T-helper 2 cell treated with Interferon-gamma antibody and Interleukin-4, amounts not matched to agents 100 ng/mL and 5 ng/mL, for 36 hours (primary cell): ENCODE measurements at regions not wholly inside any gene's neighbourhood (a gene's known extent, or its start where the extent isn't known, plus 50 kb on each side); places are given as distances from the start of the nearest gene placed in this dataset.
"Not testable (repeated sequence)": the region's sequence is repeated elsewhere in the genome, so short reads cannot be mapped to it uniquely, and the experiment has no call there.

Source experiments
- intact Hi-C: fragments of 100-400 bp; cut with micrococcal nuclease; formaldehyde crosslinking; loops from one replicate; pipeline ENCODE4 v1.15.1; 2023

GRCh38 chr3:106920609-106921008 lies 456.6 kb upstream of the CCDC54 start:
- intact Hi-C loops = no loop called here

- intact Hi-C loops = no loop called here
Measured at GRCh38 chr3:106929081-106929480, 448.2 kb upstream of the CCDC54 start.

GRCh38 chr3:106930086-106930485 lies 447.2 kb upstream of the CCDC54 start:
- intact Hi-C loops = no loop called here

- intact Hi-C loops = no loop called here
Measured at GRCh38 chr3:106931904-106932303, 445.3 kb upstream of the CCDC54 start.

DNA sequence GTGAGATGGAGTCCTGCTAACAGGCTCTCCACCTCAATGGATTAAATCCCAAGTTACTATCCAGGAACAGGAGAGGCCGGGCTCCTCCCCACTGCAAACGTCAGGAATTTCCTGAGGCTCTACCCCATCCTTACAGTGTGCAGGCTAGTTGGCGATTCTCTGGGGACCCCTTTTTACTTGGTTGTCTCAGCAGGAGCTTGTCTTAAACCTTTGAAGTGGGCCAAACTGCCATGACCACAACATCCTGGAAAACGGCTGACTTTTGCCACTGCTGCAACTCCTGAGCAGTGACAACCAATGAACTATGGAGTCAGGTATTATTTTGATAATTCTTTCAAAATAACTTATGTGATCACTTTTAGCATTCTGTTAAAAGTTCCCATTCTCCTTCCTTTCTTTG lies 440.9 kb upstream of the CCDC54 start:
- intact Hi-C loops = no loop called here

DNA sequence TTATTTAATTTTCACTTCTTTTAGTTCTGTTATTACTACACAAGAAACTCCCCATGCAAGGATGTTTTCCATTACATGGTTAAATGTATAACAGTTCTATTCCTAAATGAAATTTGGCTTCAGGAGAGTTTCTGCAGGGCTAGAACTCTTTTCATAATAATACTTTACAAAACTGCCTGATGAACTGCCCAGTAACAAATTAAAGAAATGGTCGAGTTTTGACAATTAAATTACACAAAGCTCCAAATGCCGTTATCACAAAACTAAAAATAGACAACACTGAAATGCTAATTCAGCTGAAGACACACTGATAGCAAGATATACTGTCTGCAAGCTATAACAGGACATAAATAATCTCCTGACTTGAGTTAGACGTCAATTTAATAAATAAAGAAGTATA lies 435.2 kb upstream of the CCDC54 start:
- intact Hi-C loops = no loop called here

DNA sequence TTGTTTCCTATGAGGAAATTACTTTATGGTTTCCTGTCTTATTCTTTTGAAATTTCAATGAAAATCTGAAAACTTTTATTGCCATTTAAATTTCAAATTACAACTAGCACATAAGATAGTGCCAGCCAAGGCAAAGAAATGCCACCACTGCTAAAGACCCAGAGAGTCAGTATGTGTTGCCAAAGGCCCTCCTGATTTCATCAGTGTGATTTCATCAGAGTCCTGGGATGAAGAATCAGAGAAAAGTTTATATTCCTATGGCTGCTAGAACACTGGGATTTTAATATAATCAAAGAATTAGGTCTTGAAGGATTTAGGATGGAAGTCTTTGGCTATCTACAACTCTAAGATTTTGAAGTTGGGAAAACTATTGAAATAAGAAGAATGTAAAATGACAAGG lies 434.2 kb upstream of the CCDC54 start:
- intact Hi-C loops = no loop called here

GRCh38 chr3:106945435-106945834 lies 431.8 kb upstream of the CCDC54 start:
- intact Hi-C loops = no loop called here

- intact Hi-C loops = no loop called here
Measured at GRCh38 chr3:106946866-106947265, 430.4 kb upstream of the CCDC54 start.

GRCh38 chr3:106957029-106957428 lies 420.2 kb upstream of the CCDC54 start:
- intact Hi-C loops = no loop called here

DNA sequence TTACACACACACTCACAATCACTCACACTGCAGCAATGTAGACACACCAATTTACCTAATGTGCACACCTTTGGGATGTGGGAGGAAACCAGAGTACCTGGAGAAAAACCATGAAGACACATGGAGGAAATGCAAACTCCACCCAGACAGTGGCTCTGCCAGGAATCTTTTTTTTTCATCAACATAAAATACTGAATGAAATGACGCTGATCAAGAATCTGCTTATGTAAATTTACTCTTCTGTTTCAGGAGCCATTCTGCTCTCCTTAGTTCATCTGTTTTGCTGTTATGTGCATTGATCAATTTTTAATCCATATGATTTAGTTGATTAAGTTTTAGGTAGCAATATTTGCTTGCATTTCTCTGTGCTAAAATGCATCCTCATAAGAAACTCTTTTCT lies 414.2 kb upstream of the CCDC54 start:
- intact Hi-C loops = no loop called here

GRCh38 chr3:106963442-106963841 lies 413.8 kb upstream of the CCDC54 start:
- intact Hi-C loops = no loop called here

GRCh38 chr3:106965307-106965706 lies 411.9 kb upstream of the CCDC54 start:
- intact Hi-C loops = no loop called here

DNA sequence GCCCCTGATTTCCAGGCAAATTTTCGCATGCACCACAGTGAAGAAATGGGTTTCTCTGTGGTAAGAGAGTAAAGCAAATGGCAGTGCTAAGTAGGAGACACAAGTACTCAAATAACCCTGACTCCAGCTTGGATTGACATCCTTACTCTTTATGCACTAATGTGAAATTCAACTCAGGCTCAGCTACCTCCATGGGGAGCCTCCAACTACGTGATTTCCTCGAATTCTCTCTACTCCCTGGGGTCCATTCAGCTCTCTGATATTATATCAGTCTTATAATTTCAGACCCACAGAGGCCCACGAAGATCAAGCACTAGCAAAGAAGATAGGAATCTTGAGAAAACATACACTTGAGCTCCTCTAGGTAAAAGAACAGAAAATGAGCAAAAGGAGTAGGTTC lies 407.6 kb upstream of the CCDC54 start:
- intact Hi-C loops = no loop called here

DNA sequence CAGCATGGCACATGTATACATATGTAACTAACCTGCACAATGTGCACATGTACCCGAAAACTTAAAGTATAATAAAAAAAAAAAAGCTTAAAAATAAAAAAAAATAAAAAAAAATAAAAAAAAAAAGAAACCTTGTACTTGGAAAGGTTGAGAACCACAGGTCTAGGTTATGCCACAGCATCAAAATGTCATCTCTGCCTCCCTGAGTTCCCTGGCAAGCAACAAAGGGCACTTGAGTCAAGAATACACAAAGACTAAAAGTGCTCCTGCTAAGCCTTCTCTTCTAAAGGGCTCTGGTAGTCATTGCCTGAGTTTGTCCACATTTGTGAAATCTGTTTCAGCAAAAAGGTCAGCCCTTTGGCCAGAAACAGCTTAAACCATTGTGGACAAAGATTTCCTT lies 395.8 kb upstream of the CCDC54 start:
- intact Hi-C loops = no loop called here

- intact Hi-C loops = no loop called here
Measured at GRCh38 chr3:106985721-106986120, 391.5 kb upstream of the CCDC54 start.

DNA sequence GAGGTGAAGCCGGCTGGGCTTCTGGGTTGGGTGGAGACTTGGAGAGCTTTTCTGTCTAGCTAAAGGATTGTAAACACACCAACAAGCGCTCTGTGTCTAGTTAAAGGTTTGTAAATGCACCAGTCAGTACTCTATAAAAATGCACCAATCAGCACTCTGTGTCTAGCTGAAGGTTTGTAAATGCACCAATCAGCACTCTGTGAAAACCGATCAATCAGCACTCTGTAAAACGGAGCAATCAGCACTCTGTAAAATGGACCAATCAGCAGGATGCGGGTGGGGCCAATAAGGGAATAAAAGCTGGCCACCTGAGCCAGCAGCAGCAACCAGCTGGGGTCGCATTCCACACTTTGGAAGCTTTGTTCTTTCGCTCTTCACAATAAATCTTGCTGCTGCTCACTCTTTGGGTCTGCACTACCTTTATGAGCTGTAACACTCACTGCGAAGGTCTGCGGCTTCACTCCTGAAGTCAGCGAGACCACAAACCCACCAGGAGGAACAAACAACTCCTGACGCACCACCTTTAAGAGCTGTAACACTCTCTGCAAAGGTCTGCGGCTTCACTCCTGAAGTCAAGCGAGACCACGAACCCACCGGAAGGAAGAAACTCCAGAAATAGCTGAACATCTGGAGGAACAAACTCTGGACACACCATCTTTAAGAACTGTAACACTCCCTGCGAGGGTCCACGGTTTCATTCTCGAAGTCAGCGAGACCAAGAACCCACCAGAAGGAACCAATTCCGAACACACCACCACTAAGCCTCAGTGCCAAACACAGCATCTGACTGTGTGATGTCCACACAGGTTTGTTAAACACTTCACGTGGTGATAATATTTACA lies 378.2 kb upstream of the CCDC54 start:
- intact Hi-C loops = not testable (repeated sequence)

DNA sequence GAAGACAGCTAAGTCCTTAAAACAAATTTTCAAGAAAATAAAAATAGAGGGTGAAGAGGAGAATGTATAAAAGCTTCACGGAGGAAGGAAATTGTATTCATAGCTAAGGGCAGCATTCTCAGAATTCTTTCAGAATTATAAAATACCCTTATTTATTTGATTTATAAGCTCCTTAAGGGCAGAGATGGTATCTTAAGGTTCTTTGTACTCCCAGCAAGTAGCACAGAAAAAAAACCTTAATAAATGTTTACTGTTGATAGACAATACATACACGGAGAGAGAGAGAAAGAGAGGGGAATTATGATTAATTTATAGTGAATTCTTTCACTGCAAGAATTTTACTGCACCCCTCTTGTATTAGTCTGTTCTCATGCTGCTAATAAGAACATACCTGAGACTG lies 375.6 kb upstream of the CCDC54 start:
- intact Hi-C loops = no loop called here

- intact Hi-C loops = not testable (repeated sequence)
Measured at GRCh38 chr3:107005352-107005751, 371.9 kb upstream of the CCDC54 start.

DNA sequence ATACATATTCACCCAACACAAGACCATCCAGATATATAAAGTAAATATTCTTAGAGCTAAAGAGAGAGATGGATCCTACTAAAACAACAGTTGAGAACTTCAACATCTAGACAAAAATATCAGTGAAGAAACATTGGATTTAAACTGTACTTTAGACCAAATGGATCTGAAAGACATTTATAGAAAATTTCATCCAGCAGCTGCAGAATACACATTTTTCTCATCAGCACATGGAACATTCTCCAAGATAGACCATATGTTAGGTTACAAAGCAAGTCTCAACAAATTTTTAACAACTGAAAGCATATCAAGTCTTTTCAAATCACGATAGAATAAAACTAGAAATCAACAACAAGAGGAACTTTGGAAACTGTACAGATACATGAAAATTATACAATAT lies 369.0 kb upstream of the CCDC54 start:
- intact Hi-C loops = no loop called here

DNA sequence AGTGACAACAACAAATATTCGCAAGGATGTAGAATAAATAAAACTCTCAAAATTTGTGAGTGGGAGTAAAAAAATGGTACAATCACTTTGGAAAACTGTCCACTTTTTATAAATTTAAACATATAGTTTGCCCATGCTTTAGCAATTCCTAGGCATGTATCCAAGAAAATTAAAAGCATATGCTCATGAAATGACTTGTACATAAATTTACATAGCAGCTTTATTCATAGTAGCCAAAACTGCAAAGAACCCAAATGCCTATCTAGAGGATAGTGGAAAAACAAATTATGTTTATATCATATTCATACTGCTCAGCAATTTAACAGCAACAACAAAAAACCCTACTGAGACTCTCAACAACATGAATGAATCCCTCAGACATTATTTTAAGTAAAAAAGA lies 363.6 kb upstream of the CCDC54 start:
- intact Hi-C loops = no loop called here

- intact Hi-C loops = no loop called here
Measured at GRCh38 chr3:107024551-107025026, 352.6 kb upstream of the CCDC54 start.

DNA sequence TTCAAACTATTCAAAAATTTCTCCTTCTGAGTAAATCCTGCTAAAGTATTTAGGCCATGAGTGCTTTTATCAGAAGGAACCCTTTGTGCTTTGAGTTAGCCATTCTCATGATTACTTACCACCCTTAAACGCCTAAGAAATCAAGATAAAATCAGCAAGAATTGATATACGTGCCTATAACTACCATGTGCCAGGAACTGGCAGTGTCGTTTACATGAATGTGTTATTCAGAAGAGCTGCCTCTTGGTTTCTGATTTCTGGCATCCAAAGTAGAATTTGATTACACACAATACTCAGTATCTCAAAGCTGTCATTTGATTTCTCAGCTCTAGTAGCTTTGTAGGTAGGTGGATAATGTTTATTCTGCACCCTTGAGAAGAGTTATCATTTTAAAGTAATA lies 351.3 kb upstream of the CCDC54 start:
- intact Hi-C loops = no loop called here
